Adrenal gland (tissue), 9 donors: ENCODE measurements at regions not wholly inside any gene's neighbourhood (a gene's known extent, or its start where the extent isn't known, plus 50 kb on each side); places are given as distances from the start of the nearest gene placed in this dataset.

Source experiments
- DNase-seq, 7 donors: peaks; one replicate each; pipeline ENCODE4 v3.0.0-alpha.2; 2019 to 2020
- H3K27ac ChIP-seq, 5 donors: fragments of 200-600 bp; sonication (generic) in 4 of 5; 1 replicate in 3 of 5; 2 replicates in 2 of 5; pipeline versions ENCODE4 v1.5.1 to v1.8.0; 2016 to 2020; ENCODE audit warnings: mild to moderate bottlenecking in 1 of 5
- H3K27me3 ChIP-seq: fragments of 200-600 bp; 2 replicates; pipeline ENCODE4 v1.8.0; 2021
- H3K36me3 ChIP-seq, 2 donors: fragments of 200-600 bp; replicated peaks in 1 of 2; 1 replicate in 1 of 2; 2 replicates in 1 of 2; pipeline versions ENCODE4 v1.5.1 to v1.8.0; 2018 to 2022
- H3K4me1 ChIP-seq, 2 donors: fragments of 200-600 bp; replicated peaks in 1 of 2; 1 replicate in 1 of 2; 2 replicates in 1 of 2; pipeline versions ENCODE4 v1.5.1 to v1.8.0; 2018 to 2021
- H3K4me3 ChIP-seq, 4 donors: fragments of 200-600 bp; sonication (generic) in 3 of 4; one replicate each; pipeline ENCODE4 v1.5.1; 2016 to 2018
- H3K9me3 ChIP-seq, 3 donors: fragments of 200-600 bp; sonication (generic) in 1 of 3; replicated peaks in 1 of 3; 1 replicate in 2 of 3; 2 replicates in 1 of 3; pipeline versions ENCODE4 v1.5.1 to v1.8.0; 2016 to 2021
- CTCF ChIP-seq, 6 experiments: fragments of 450-650 bp in 4 of 6; fragments of 200-600 bp in 2 of 6; sonication (generic) in 1 of 6; IDR thresholded peaks; 1 replicate in 5 of 6; 2 replicates in 1 of 6; pipeline versions ENCODE4 v1.5.1 to v1.8.0; 2016 to 2021; ENCODE audit warnings: antibody characterized with exemption in 6 of 6, mild to moderate bottlenecking in 2 of 6, moderate library complexity in 1 of 6
- POLR2A ChIP-seq, 2 donors: fragments of 450-650 bp; IDR thresholded peaks; one replicate each; pipeline ENCODE4 v1.6.1; 2017; ENCODE audit warnings: antibody characterized with exemption in 2 of 2, mild to moderate bottlenecking in 2 of 2, moderate library complexity in 1 of 2
- WGBS, 4 donors: extraction: QIAGEN DNeasy Blood & Tissue Kit in 2 of 4; methylation state at CpG; one replicate each; pipeline versions ENCODE4 v1.1.5 to v1.1.7; 2013 to 2017; 5-methylcytosine and 5-hydroxymethylcytosine counted together
- intact Hi-C, 2 donors: fragments of 100-400 bp; cut with DNase I; formaldehyde crosslinking; loops; one replicate each; pipeline versions ENCODE4 v1.14.1 to v1.15.0; 2022 to 2023
- donor health status: healthy with polysubstance abuse.
- donor health status: Bipolar disorder and iron deficiency.
- donor health status: DM: yes; HTN: yes; CAD: no.
- donor health status: DM: no; HTN: no; CAD: no.
- donor health status: DM: no; HTN: no; CAD: no.

DNA sequence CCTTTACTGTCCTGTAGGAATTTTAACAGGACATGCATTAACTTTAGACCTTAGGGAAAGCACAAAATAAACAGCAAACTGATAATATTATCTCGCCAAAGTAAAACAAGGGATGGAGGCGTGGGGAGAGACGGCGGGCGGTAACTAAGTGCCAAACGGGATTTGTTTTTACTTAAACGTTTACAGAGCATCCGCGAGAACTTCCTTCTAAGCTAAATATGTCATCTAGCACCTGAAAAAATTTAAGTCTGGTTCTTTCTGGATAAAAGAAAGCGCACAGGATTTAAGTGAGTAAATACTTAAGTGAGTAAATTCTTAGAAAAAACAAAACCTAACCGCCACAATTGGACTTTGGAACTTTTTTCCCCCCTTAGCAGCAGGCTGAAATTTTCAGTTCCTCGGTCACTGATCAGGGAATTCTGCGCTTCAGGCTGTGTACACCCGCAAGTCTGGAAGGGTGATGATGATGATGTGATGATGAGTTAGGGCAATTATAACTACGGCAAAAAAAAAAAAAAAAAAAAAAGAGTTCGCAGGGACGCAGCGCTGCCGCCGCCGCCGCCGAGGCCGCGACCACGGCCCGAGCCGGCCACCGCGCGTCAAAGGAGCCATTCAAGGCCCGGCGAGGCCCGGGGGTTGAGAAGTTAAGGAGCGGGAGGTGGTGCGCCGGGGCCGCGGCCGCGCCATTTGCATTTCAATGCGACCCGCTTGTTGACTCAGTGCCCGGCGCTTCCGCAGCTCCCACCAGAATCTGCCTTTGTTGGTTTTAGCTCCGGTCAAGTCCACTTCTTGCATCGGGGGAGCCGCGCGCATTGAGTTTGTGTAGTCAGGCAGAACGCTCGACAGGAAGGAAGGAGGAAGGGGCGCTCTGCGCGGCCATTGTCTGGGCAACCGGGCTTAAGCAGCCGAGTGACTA lies 108.8 kb downstream of the SPRY1 start:
- Histone ChIP-seq H3K9me3 (no peaks in the 10 kb centered on the region), H3K27ac (peak overlapping the region in 2 of 5 donors; percentile 68 to 69), H3K4me1 (peaks cover 0 to 6% of the 10 kb centered on the region in 2 donors), H3K36me3 (no peaks in the 10 kb centered on the region), H3K27me3 (no peaks in the 10 kb centered on the region), H3K4me3 (peak overlapping the region in 2 of 4 donors; percentile 16 to 50)
- no peak for TF ChIP-seq CTCF (IDR thresholded peaks at IDR 0.05)
- TF ChIP-seq POLR2A (IDR thresholded peaks at IDR 0.05) = no peak
- 9 to 12% (median 10%) methylated on average over 39 to 58 of the region's 58 CpGs for WGBS, 4 donors
- intact Hi-C loops = no loop called here
- DNase-seq = peak; percentile 21 to 64 (median 42)

- Histone ChIP-seq H3K36me3 (no peaks in the 10 kb centered on the region), H3K4me1 (peaks cover 0 to 6% of the 10 kb centered on the region in 2 donors), H3K9me3 (no peaks in the 10 kb centered on the region), H3K27ac (peak overlapping the region in 2 of 5 donors; percentile 68 to 69), H3K27me3 (no peaks in the 10 kb centered on the region), H3K4me3 (peak overlapping the region in 2 of 4 donors; percentile 16 to 50)
- intact Hi-C loops = no loop called here
- TF ChIP-seq CTCF (IDR thresholded peaks at IDR 0.05) = no peak
- no peak for TF ChIP-seq POLR2A (IDR thresholded peaks at IDR 0.05)
- 46 to 57% (median 55%) methylated on average over 17 of the region's 17 CpGs for WGBS, 4 donors
- no peak for DNase-seq
These were observed 109.6 kb downstream of the SPRY1 start for GRCh38 chr4:123506011-123506695.

GRCh38 chr4:123507376-123507775 lies 110.8 kb downstream of the SPRY1 start:
- no peaks in the 10 kb centered on the region for H3K36me3 ChIP-seq
- no peak for DNase-seq
- no peak overlapping the region for H3K27ac ChIP-seq
- intact Hi-C loops = no loop called here
- TF ChIP-seq POLR2A (IDR thresholded peaks at IDR 0.05) = no peak
- TF ChIP-seq CTCF (IDR thresholded peaks at IDR 0.05) = no peak
- H3K4me1 ChIP-seq = peaks cover 0 to 6% of the 10 kb centered on the region in 2 donors
- no peaks in the 10 kb centered on the region for H3K9me3 ChIP-seq
- no peak overlapping the region for H3K4me3 ChIP-seq
- 74 to 79% (median 76%) methylated on average over 2 of the region's 2 CpGs for WGBS, 4 donors
- no peaks in the 10 kb centered on the region for H3K27me3 ChIP-seq

DNA sequence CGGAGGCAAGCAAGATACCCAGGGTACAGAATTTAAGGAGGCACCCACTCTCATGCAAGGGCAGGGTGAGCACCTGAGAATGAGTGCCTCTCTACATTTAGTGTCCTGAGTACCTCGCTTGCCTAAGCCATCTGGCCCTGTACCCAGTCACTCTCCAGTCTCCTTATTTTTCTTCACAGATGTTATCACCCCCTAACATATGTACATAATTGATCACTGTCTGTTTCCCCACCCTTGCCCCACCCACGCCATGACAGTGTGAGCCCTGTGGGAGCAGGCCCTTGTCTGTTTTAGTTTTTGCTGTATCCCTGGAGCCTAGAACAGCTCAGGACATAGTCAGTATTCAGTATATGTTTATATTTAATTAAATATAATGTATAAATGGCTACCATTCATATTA lies 113.6 kb downstream of the SPRY1 start:
- no peak for TF ChIP-seq POLR2A (IDR thresholded peaks at IDR 0.05)
- no peak for TF ChIP-seq CTCF (IDR thresholded peaks at IDR 0.05)
- DNase-seq = no peak
- Histone ChIP-seq H3K9me3 (no peaks in the 10 kb centered on the region), H3K36me3 (no peaks in the 10 kb centered on the region), H3K27me3 (no peaks in the 10 kb centered on the region), H3K27ac (no peak overlapping the region), H3K4me1 (no peaks in the 10 kb centered on the region), H3K4me3 (no peak overlapping the region)
- intact Hi-C loops = no loop called here
- WGBS, 4 donors = 86 to 93% (median 89%) methylated on average over 3 of the region's 3 CpGs
